Inflammatory macrophage treated with lipopolysaccharide for 4 hours (primary cell): ENCODE measurements at regions not wholly inside any gene's neighbourhood (a gene's known extent, or its start where the extent isn't known, plus 50 kb on each side); places are given as distances from the start of the nearest gene placed in this dataset.
"Not testable (repeated sequence)": the region's sequence is repeated elsewhere in the genome, so short reads cannot be mapped to it uniquely, and the experiment has no call there.

Source experiments
- DNase-seq: peaks from one replicate; pipeline ENCODE4 v3.0.0-alpha.2; 2020

- DNase-seq = no peak
Observed at GRCh38 chr1:98575955-98576354, 85.6 kb upstream of the SNX7 start.

- DNase-seq = no peak
Observed at GRCh38 chr1:98565951-98566350, 95.6 kb upstream of the SNX7 start.

GRCh38 chr1:98559291-98559690 lies 102.2 kb upstream of the SNX7 start:
- DNase-seq = no peak

GRCh38 chr1:98557895-98558294 lies 103.6 kb upstream of the SNX7 start:
- DNase-seq = no peak

GRCh38 chr1:98556521-98557158 lies 104.9 kb upstream of the SNX7 start:
- DNase-seq = peak; percentile 2

GRCh38 chr1:98555814-98556213 lies 105.7 kb upstream of the SNX7 start:
- DNase-seq = no peak

GRCh38 chr1:98552576-98553074 lies 108.9 kb upstream of the SNX7 start:
- DNase-seq = not testable (repeated sequence)

- DNase-seq = peak; percentile 2
Observed at GRCh38 chr1:98550076-98550475, 111.4 kb upstream of the SNX7 start.

- DNase-seq = no peak
Observed at GRCh38 chr1:98546319-98546718, 115.2 kb upstream of the SNX7 start.

GRCh38 chr1:98538106-98538505 lies 123.4 kb upstream of the SNX7 start:
- no peak for DNase-seq

GRCh38 chr1:98523256-98523655 lies 138.3 kb upstream of the SNX7 start:
- no peak for DNase-seq

GRCh38 chr1:98516306-98516705 lies 145.2 kb upstream of the SNX7 start:
- no peak for DNase-seq

GRCh38 chr1:98515744-98516143 lies 145.8 kb upstream of the SNX7 start:
- DNase-seq = no peak

- not testable (repeated sequence) for DNase-seq
Observed at GRCh38 chr1:98512216-98512615, 149.3 kb upstream of the SNX7 start.

GRCh38 chr1:98503771-98504170 lies 157.8 kb upstream of the SNX7 start:
- no peak for DNase-seq

- no peak for DNase-seq
Observed at GRCh38 chr1:98502937-98503336, 158.6 kb upstream of the SNX7 start.

GRCh38 chr1:98500324-98500723 lies 161.2 kb upstream of the SNX7 start:
- no peak for DNase-seq

- no peak for DNase-seq
Observed at GRCh38 chr1:98498651-98499050, 162.9 kb upstream of the SNX7 start.

GRCh38 chr1:98497497-98497896 lies 164.0 kb upstream of the SNX7 start:
- no peak for DNase-seq

- DNase-seq = no peak
Observed at GRCh38 chr1:98496256-98496995, 165.1 kb upstream of the SNX7 start.

GRCh38 chr1:98493469-98493868 lies 168.1 kb upstream of the SNX7 start:
- no peak for DNase-seq

- DNase-seq = no peak
Observed at GRCh38 chr1:98490099-98490498, 171.4 kb upstream of the SNX7 start.

- no peak for DNase-seq
Observed at GRCh38 chr1:98487620-98488019, 173.9 kb upstream of the SNX7 start.

GRCh38 chr1:98482611-98483010 lies 178.9 kb upstream of the SNX7 start:
- no peak for DNase-seq

- DNase-seq = no peak
Observed at GRCh38 chr1:98480271-98480670, 181.2 kb upstream of the SNX7 start.
